NT2/D1 (cell line): ENCODE measurements at regions not wholly inside any gene's neighbourhood (a gene's known extent, or its start where the extent isn't known, plus 50 kb on each side); places are given as distances from the start of the nearest gene placed in this dataset.

Source experiments
- DNase-seq: peaks from one replicate; pipeline ENCODE4 v3.0.0-alpha.2; 2011; ENCODE audit warnings: low read depth, low spot score
- H3K27me3 ChIP-seq: 2 replicates; pipeline ENCODE4 v1.6.0; 2011; ENCODE audit warnings: mild to moderate bottlenecking; ENCODE audit not compliant: insufficient read length, insufficient read depth
- H3K36me3 ChIP-seq: 2 replicates; pipeline ENCODE4 v1.6.1; 2011; ENCODE audit warnings: mild to moderate bottlenecking, low read length, mixed read lengths; ENCODE audit not compliant: insufficient read depth, insufficient read length
- H3K4me1 ChIP-seq: 2 replicates; pipeline ENCODE4 v1.5.1; 2011; ENCODE audit not compliant: insufficient read depth, insufficient read length
- H3K4me3 ChIP-seq: 2 replicates; pipeline ENCODE4 v1.5.1; 2011; ENCODE audit warnings: low read depth; ENCODE audit not compliant: insufficient read length
- H3K9ac ChIP-seq: 2 replicates; pipeline ENCODE4 v1.6.0; 2011; ENCODE audit warnings: low read depth; ENCODE audit not compliant: insufficient read length
- H3K9me3 ChIP-seq: 2 replicates; pipeline ENCODE4 v1.5.1; 2011; ENCODE audit warnings: mild to moderate bottlenecking, low read length; ENCODE audit not compliant: insufficient read depth
- SUZ12 ChIP-seq: IDR thresholded peaks from 2 replicates; pipeline ENCODE4 v1.6.1; 2011; ENCODE audit not compliant: insufficient read length, insufficient read depth; ENCODE audit errors: extremely low read depth
- YY1 ChIP-seq: IDR thresholded peaks from 2 replicates; pipeline ENCODE4 v1.6.1; 2011; ENCODE audit not compliant: insufficient read length, insufficient read depth
- ZNF274 ChIP-seq: IDR thresholded peaks from 2 replicates; pipeline ENCODE4 v1.6.1; 2011; ENCODE audit warnings: mild to moderate bottlenecking, low read depth, low read length

DNA sequence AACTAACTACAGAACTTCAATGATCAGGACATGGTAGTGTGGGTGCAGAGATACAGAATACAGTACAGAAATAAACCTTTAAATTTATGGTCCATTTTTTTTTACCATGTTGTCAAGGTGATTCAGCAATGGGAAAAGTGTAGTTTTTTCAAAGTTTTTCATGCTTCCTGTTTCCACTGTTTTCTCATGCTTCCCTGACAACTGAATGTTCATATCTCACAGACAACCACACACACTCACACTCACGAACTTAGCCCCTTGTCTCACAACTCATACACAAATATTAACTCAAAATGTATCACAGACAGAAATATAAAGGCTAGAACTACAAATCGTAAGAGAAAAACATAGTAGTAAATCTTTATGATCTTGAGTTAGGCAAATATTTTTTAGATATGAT is 232.6 kb upstream of the CDYL start:
- Histone ChIP-seq H3K9me3 (0 out of 2 replicates have a peak, but pooled peaks cover under 1% of the 10 kb centered on the region), H3K27me3 (no peaks in the 10 kb centered on the region), H3K9ac (no peak overlapping the region), H3K4me1 (no peaks in the 10 kb centered on the region), H3K36me3 (no peaks in the 10 kb centered on the region), H3K4me3 (no peak overlapping the region)
- TF ChIP-seq ZNF274 (no peak), SUZ12 (no peak), YY1 (no peak)
- DNase-seq, result no peak

DNA sequence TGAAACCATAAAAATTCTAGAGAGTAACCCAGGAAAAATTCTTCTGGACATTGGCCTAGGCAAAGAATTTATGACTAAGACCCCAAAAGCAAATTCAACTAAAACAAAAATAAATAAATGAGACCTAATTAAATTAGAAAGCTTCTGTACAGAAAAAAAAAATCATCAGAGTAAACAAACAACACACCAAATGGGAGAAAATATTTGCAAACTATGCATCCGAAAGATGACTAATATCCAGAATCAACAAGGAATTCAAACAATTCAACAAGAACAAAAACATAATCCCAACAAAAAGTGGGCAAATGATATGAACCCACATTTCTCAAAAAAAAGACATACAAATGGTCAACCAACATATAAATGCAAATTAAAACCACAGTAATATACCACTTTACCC is 242.6 kb upstream of the CDYL start:
- Histone ChIP-seq H3K9ac (no peak overlapping the region), H3K9me3 (0 out of 2 replicates have a peak, but pooled peaks cover 7% of the 10 kb centered on the region), H3K27me3 (no peaks in the 10 kb centered on the region), H3K4me3 (no peak overlapping the region), H3K4me1 (no peaks in the 10 kb centered on the region), H3K36me3 (no peaks in the 10 kb centered on the region)
- DNase-seq, result no peak
- TF ChIP-seq YY1, result no peak

DNA sequence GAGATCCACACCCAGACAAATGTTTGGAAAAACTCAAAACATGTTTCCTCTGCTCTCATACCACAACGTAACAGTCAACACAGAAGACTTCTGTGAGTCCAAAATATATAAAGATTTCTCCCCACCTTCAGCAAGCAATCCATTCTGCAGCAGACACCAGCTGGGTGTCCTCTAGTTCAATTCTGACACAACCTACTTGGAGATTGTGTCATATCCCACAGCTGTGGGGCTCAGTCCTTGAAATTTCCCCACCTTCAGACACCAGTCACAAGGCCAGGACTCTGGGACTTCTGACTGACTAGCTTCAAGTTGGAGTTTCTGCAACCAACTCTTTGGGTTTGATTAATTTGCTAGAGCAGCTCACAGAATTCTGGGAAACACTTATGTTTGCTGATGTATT is 244.8 kb upstream of the CDYL start:
- H3K4me3 ChIP-seq, result no peak overlapping the region
- DNase-seq, result no peak
- no peaks in the 10 kb centered on the region for H3K9me3 ChIP-seq
- TF ChIP-seq ZNF274 (no peak), YY1 (no peak), SUZ12 (no peak)
- no peaks in the 10 kb centered on the region for H3K4me1 ChIP-seq
- no peak overlapping the region for H3K9ac ChIP-seq
- no peaks in the 10 kb centered on the region for H3K36me3 ChIP-seq
- H3K27me3 ChIP-seq, result no peaks in the 10 kb centered on the region

DNA sequence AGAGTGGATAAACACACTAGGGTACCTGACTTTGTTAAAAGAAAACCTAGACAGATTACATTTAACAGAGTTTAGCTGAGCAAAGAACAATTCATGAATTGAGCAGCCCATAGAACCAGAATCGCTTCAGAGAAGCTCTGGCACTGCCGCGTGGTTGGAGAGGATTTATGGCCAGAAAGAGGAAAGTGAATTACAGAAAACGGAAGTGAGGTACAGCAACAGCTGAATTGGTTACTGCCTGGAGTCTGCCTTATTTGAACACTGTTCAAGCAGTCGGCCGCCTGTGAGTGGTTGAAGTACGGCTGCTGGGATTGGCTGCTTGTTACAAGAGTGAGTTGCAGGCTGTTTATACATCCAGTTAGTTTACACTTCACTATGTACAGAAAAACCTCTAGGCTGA is 253.8 kb upstream of the CDYL start:
- H3K4me3 ChIP-seq, result no peak overlapping the region
- no peaks in the 10 kb centered on the region for H3K36me3 ChIP-seq
- H3K4me1 ChIP-seq, result no peaks in the 10 kb centered on the region
- TF ChIP-seq ZNF274 (no peak), SUZ12 (no peak), YY1 (no peak)
- H3K27me3 ChIP-seq, result no peaks in the 10 kb centered on the region
- no peak for DNase-seq
- H3K9me3 ChIP-seq, result no peaks in the 10 kb centered on the region
- no peak overlapping the region for H3K9ac ChIP-seq

DNA sequence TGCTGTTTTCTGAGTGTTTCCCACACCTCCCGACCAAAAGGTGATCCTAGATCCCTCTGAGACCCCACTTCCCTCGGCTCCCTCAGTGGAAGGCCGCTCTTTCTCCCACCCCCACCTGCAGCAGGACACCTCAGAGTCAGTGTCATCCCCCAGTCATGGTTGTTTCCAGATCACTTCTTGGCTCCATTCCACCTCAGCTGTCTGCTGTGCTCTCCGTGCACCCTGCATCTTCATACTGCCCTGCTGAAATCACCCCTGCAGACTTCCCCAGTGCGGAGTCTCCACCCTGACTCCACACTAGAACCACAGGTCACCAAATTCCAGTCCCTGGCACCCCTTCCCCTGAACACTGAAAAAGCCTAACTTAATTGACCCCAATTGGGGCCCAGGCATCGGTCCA is 255.1 kb upstream of the CDYL start:
- H3K4me1 ChIP-seq, result no peaks in the 10 kb centered on the region
- no peak for DNase-seq

DNA sequence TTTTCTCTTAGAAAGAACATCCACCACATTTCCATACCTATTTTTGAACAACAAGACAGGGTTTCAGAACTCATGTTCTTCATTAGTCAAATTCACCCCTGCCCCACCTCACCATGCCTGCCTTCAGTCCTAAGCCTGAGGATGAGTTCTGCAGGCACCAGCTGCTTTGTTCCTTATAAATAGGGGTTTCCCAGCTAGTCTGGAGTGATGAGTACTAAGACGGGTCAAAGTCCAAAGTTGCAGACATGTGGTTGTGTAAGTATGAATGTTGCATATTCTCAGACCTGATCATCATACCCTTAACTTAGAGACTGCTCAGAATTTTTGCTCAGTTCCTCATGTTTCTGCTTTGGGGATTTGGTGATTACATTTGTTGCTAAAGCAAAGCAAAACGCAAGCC is 257.7 kb upstream of the CDYL start:
- DNase-seq, result no peak
- H3K27me3 ChIP-seq, result no peaks in the 10 kb centered on the region
- no peak overlapping the region for H3K4me3 ChIP-seq
- no peaks in the 10 kb centered on the region for H3K36me3 ChIP-seq
- TF ChIP-seq SUZ12 (no peak), ZNF274 (no peak), YY1 (no peak)
- no peaks in the 10 kb centered on the region for H3K4me1 ChIP-seq
- H3K9me3 ChIP-seq, result no peaks in the 10 kb centered on the region
- no peak overlapping the region for H3K9ac ChIP-seq

More for the DNA sequence above, 255.1 kb upstream of the CDYL start:
- H3K36me3 ChIP-seq, result no peaks in the 10 kb centered on the region
- no peak overlapping the region for H3K4me3 ChIP-seq
- H3K9me3 ChIP-seq, result no peaks in the 10 kb centered on the region
- TF ChIP-seq YY1 (no peak), ZNF274 (no peak), SUZ12 (no peak)
- no peaks in the 10 kb centered on the region for H3K27me3 ChIP-seq
- no peak overlapping the region for H3K9ac ChIP-seq

DNA sequence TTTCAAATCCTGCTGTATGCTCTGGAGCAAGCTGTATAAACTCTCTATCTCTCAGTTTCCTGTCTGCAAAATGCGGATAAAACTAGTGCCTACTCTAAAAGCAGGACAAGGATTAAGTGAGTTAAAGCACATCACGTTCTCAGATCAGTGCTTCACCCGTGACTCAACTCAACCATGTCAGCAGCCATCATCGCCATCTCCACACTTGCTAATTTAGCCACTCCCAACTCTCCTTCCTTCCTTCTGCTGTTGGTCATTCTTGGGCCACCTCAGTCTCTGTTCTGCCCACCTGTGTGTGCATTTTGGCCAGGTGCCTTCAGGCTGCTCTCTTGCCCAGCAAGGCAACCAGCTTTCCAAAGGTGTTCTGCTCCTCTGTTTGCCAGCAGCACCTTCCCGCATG is 260.0 kb upstream of the CDYL start:
- no peaks in the 10 kb centered on the region for H3K27me3 ChIP-seq
- TF ChIP-seq ZNF274 (no peak), SUZ12 (no peak), YY1 (no peak)
- no peak for DNase-seq
- no peak overlapping the region for H3K4me3 ChIP-seq
- H3K4me1 ChIP-seq, result no peaks in the 10 kb centered on the region
- no peaks in the 10 kb centered on the region for H3K9me3 ChIP-seq
- H3K9ac ChIP-seq, result no peak overlapping the region
- H3K36me3 ChIP-seq, result no peaks in the 10 kb centered on the region

DNA sequence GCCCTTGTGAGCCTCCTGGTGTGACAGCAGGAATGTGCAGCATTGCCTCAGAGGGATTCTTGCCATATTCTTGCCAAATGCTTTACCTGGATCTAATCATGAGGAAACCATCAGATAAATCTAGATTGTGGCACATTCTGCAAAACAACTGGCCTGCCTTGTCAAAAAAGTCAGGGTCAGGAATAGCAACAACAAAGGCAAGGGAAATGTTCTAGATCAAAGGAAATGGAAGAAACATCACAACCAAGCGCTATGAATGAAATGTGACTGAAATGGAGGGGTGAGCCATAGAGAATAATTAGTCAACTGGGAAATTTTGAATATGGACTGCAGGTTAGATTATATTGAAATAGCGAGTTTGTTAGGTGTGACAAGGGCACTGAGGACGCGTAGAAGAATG is 262.6 kb upstream of the CDYL start:
- H3K4me1 ChIP-seq, result no peaks in the 10 kb centered on the region
- no peak overlapping the region for H3K4me3 ChIP-seq
- H3K9ac ChIP-seq, result no peak overlapping the region
- DNase-seq, result no peak
- H3K27me3 ChIP-seq, result no peaks in the 10 kb centered on the region
- H3K36me3 ChIP-seq, result no peaks in the 10 kb centered on the region
- no peaks in the 10 kb centered on the region for H3K9me3 ChIP-seq
- TF ChIP-seq YY1, result no peak
